Ishikawa (cell line): ENCODE measurements at regions not wholly inside any gene's neighbourhood (a gene's known extent, or its start where the extent isn't known, plus 50 kb on each side); places are given as distances from the start of the nearest gene placed in this dataset.

Experiments used
- CEBPB ChIP-seq: IDR thresholded peaks from 2 replicates; pipeline ENCODE4 v1.6.1; 2012
- CREB1 ChIP-seq: IDR thresholded peaks from 2 replicates; pipeline ENCODE4 v1.6.1; 2012; ENCODE audit warnings: low read depth
- EGR1 ChIP-seq: IDR thresholded peaks from 2 replicates; pipeline ENCODE4 v1.6.1; 2012
- EP300 ChIP-seq: IDR thresholded peaks from 2 replicates; pipeline ENCODE4 v1.6.1; 2012; ENCODE audit warnings: borderline replicate concordance
- FOXM1 ChIP-seq: IDR thresholded peaks from 2 replicates; pipeline ENCODE4 v1.6.1; 2012; ENCODE audit warnings: low read depth, borderline replicate concordance
- NFIC ChIP-seq: IDR thresholded peaks from 2 replicates; pipeline ENCODE4 v1.6.1; 2012
- RAD21 ChIP-seq: IDR thresholded peaks from 2 replicates; pipeline ENCODE4 v1.6.1; 2012; ENCODE audit warnings: low read depth
- REST ChIP-seq: IDR thresholded peaks from 2 replicates; pipeline ENCODE4 v1.6.1; 2012; ENCODE audit warnings: low read depth, mild to moderate bottlenecking
- TAF1 ChIP-seq: IDR thresholded peaks from 2 replicates; pipeline ENCODE4 v1.6.1; 2012; ENCODE audit warnings: low read depth, mild to moderate bottlenecking
- TCF12 ChIP-seq: IDR thresholded peaks from 2 replicates; pipeline ENCODE4 v1.6.1; 2012; ENCODE audit warnings: low read depth
- TEAD4 ChIP-seq: IDR thresholded peaks from 2 replicates; pipeline ENCODE4 v1.6.1; 2012
- USF1 ChIP-seq: IDR thresholded peaks from 2 replicates; pipeline ENCODE4 v1.6.1; 2012
- YY1 ChIP-seq: IDR thresholded peaks from 2 replicates; pipeline ENCODE4 v1.6.1; 2012; ENCODE audit warnings: low read depth
- ZBTB7A ChIP-seq: IDR thresholded peaks from 2 replicates; pipeline ENCODE4 v1.6.1; 2012; ENCODE audit warnings: low read depth
- TF ChIP-seq, protein P1 (sequence below): IDR thresholded peaks from 2 replicates; pipeline ENCODE4 v1.6.1; 2012

DNA sequence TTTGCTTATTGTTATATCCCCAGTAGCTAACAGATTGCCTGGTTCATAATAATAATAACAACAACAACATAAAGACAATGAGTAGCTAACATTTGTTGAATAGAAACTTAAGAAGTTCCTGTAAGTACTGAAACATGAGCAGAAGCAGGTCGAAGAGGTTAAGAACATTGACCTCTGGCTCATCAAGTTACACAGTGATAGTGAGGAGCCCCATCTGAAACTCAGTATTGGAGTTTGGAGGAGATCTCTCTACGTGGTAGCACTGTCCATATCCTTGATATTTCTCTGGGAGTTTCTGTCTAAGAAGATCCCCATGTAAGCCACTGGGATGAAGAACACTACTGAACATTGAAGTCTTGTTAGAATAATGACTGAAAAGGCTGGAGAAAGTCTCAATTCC, 600.4 kb downstream of the RFPL4B start:
- no peak for TF ChIP-seq NFIC
- TF ChIP-seq CEBPB = no peak
- no peak for TF ChIP-seq YY1
- no peak for TF ChIP-seq FOXM1
- TF ChIP-seq TAF1 = no peak
- TF ChIP-seq REST = no peak
- no peak for TF ChIP-seq EGR1
- TF ChIP-seq, protein P1, sequence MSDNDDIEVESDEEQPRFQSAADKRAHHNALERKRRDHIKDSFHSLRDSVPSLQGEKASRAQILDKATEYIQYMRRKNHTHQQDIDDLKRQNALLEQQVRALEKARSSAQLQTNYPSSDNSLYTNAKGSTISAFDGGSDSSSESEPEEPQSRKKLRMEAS = no peak
- TF ChIP-seq EP300 = no peak
- TF ChIP-seq TCF12 = no peak
- no peak for TF ChIP-seq USF1
- no peak for TF ChIP-seq RAD21
- TF ChIP-seq TEAD4 = no peak
- no peak for TF ChIP-seq CREB1

DNA sequence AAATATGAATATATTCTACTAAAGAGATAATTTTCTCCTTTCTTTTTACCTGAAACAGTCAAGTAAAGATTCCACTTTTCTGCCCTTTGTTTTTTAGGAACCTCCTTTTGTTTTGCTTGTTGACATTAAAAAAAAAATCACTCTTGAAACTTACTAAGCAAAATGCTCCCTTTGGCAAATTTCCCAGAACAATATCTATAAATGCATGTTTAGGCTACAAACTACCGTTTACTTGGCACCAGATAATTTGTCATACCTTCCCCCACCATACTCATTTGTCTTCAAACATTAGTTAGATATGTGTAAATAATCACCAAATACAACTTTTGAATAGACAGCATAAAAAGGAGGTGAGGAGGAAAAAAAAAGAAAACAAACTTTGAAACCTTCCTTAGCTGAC, 604.7 kb downstream of the RFPL4B start:
- TF ChIP-seq EGR1 = no peak
- TF ChIP-seq, protein P1 = no peak
- TF ChIP-seq NFIC = no peak
- no peak for TF ChIP-seq TAF1
- TF ChIP-seq TCF12 = no peak
- TF ChIP-seq RAD21 = no peak
- no peak for TF ChIP-seq CREB1
- no peak for TF ChIP-seq TEAD4
- no peak for TF ChIP-seq YY1

DNA sequence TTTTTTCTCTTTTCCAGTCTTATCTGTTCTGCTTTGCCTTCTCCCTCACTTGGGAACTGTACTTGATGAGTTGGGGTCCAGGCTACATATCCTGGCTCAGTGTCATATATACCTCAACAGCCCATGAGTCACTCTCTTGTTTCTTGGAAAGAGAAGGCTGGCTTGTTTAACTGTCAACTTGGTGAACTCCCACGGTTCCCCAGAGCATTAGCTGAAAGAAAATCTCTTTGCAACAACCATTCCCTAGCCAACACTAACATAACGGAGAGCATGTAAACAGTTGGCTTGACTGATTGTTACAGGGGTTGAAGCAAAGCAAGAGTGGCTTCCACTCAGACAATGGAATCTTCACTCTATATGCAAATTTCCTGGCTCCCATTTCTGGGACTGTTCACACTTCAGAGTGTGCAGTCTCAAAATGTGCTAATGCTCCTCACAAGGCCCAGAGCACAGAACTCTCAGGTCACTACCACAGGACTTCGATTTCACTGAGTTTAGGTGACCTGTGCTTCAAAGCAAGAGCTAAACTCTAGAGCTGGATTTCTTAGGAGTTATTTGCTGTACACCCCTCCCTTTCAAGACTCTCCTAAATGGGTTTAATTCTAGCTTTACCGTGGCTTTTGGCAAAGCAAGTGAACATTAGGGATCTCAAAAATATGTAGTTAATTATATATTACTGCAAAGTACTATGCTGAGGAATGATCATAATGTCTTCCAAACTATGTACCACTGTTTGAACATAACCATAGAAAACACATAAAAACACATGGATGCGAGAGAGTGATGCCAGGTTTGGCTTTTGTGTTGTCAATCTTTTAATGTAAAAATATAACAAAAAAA, 609.8 kb downstream of the RFPL4B start:
- TF ChIP-seq USF1 = no peak
- no peak for TF ChIP-seq YY1
- TF ChIP-seq CEBPB = no peak

DNA sequence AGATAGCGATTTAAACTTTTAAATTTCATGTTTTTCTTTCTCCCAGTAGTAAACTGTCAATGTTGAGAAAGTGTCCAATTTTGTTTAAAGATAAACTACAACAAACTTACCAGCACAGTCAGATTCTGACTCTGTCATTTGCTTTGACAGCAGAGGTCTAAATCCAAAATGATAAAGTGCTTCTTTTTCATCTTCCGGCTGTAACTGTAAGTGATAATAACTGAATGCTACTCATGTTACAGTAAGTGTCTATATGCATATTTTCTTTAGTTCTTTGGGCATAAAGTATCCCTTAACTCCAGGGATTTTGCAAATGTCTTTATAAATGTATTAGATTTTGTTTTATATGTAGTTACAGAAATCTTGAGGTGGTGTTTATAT, 610.4 kb downstream of the RFPL4B start:
- TF ChIP-seq EP300 (no peak), CEBPB (no peak), USF1 (no peak), ZBTB7A (no peak)

DNA sequence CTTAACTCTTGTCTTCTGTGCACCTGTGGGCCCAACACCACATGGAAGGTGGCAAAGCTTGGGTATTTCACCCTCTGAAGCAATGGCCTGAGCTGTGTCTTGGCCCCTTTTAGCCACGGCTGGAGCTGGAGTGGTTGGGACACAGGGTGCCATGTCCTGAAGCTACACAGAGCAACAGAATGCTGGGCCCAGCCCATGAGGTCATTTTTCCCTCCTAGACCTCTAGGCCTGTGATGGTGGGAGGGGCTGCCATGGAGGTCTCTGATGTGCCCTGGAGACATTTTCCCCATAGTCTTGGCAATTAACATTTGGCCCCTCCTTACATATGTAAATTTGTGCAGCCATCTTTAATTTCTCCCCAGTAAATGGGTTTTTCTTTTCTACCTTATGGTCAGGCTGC, 620.8 kb downstream of the RFPL4B start:
- no peak for TF ChIP-seq YY1
- TF ChIP-seq EGR1 = no peak
- no peak for TF ChIP-seq CREB1
- TF ChIP-seq USF1 = no peak
- TF ChIP-seq, protein P1 = no peak
- no peak for TF ChIP-seq ZBTB7A
- TF ChIP-seq TCF12 = no peak
- no peak for TF ChIP-seq RAD21
- TF ChIP-seq TAF1 = no peak
- no peak for TF ChIP-seq TEAD4

DNA sequence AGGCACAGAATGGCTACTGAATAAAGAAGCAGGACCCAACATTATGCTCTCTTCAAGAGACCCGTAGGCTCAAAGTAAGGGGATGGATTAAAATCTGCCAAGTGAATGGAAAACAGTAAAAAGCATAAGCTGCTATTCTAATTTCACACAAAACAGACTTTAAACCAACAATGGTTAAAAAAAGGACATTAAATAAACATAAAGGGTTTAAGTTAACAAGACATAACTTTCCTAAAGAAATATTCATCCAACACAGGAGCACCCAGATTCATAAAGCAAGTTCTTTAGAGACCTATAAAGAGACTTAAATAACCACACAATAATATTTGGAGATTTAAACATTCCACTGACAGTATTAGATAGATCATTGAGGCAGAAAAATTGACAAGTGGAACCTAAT, 624.5 kb downstream of the RFPL4B start:
- no peak for TF ChIP-seq USF1
- no peak for TF ChIP-seq CREB1
- no peak for TF ChIP-seq EP300
- TF ChIP-seq, protein P1 = no peak
- no peak for TF ChIP-seq TEAD4
- no peak for TF ChIP-seq CEBPB
- no peak for TF ChIP-seq REST
- TF ChIP-seq ZBTB7A = no peak
- no peak for TF ChIP-seq RAD21
- TF ChIP-seq FOXM1 = no peak
- no peak for TF ChIP-seq YY1
- no peak for TF ChIP-seq EGR1
- TF ChIP-seq TCF12 = no peak
- TF ChIP-seq TAF1 = no peak
- TF ChIP-seq NFIC = no peak
